ENCODE measurements at regions not wholly inside any gene's neighbourhood (a gene's known extent, or its start where the extent isn't known, plus 50 kb on each side); places are given as distances from the start of the nearest gene placed in this dataset.

- Histone ChIP-seq H3K79me2 (replicated peaks; ENCODE audit: insufficient read depth, low read length) (peaks cover 20% of the 10 kb centered on the region), H3K36me3 (ENCODE audit: insufficient read depth, low read length) (no peaks in the 10 kb centered on the region), H3K27ac (ENCODE audit: low read length) (no peak overlapping the region), H3K9me3 (ENCODE audit: low read length) (no peaks in the 10 kb centered on the region), H2AFZ (ENCODE audit: low read depth, low read length) (no peak overlapping the region), H3K4me3 (ENCODE audit: low read length) (no peak overlapping the region), H3K27me3 (ENCODE audit: insufficient read depth, low read depth, low read length) (no peaks in the 10 kb centered on the region), H3F3A (ENCODE audit: insufficient read depth, low read length, poor library complexity, severe bottlenecking) (no peaks in the 10 kb centered on the region), H3K4me2 (ENCODE audit: low read length) (no peak overlapping the region), H3K9me2 (ENCODE audit: insufficient read depth, low read length) (no peaks in the 10 kb centered on the region), H3K9ac (ENCODE audit: low read length) (no peak overlapping the region), H4K20me1 (ENCODE audit: insufficient read depth) (no peaks in the 10 kb centered on the region)
- TF ChIP-seq MXI1 (conservative IDR thresholded peaks at IDR 0.05; ENCODE audit: poor library complexity, severe bottlenecking) (no peak), TAF1 (IDR thresholded peaks at IDR 0.05; ENCODE audit: low read depth) (no peak), POLR2AphosphoS5 (IDR thresholded peaks at IDR 0.05) (no peak), EZH2 (IDR thresholded peaks at IDR 0.05; ENCODE audit: borderline replicate concordance, insufficient read depth, low read length, poor library complexity, severe bottlenecking) (no peak), RAD21 (conservative IDR thresholded peaks at IDR 0.05) (no peak), EP300 (conservative IDR thresholded peaks at IDR 0.05; ENCODE audit: poor library complexity, severe bottlenecking) (no peak), SMC3 (conservative IDR thresholded peaks at IDR 0.05; ENCODE audit: poor library complexity) (no peak)
- TF ChIP-seq, protein P1, sequence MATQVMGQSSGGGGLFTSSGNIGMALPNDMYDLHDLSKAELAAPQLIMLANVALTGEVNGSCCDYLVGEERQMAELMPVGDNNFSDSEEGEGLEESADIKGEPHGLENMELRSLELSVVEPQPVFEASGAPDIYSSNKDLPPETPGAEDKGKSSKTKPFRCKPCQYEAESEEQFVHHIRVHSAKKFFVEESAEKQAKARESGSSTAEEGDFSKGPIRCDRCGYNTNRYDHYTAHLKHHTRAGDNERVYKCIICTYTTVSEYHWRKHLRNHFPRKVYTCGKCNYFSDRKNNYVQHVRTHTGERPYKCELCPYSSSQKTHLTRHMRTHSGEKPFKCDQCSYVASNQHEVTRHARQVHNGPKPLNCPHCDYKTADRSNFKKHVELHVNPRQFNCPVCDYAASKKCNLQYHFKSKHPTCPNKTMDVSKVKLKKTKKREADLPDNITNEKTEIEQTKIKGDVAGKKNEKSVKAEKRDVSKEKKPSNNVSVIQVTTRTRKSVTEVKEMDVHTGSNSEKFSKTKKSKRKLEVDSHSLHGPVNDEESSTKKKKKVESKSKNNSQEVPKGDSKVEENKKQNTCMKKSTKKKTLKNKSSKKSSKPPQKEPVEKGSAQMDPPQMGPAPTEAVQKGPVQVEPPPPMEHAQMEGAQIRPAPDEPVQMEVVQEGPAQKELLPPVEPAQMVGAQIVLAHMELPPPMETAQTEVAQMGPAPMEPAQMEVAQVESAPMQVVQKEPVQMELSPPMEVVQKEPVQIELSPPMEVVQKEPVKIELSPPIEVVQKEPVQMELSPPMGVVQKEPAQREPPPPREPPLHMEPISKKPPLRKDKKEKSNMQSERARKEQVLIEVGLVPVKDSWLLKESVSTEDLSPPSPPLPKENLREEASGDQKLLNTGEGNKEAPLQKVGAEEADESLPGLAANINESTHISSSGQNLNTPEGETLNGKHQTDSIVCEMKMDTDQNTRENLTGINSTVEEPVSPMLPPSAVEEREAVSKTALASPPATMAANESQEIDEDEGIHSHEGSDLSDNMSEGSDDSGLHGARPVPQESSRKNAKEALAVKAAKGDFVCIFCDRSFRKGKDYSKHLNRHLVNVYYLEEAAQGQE (IDR thresholded peaks at IDR 0.05; ENCODE audit: borderline replicate concordance) = no peak
- TF ChIP-seq, protein P2, sequence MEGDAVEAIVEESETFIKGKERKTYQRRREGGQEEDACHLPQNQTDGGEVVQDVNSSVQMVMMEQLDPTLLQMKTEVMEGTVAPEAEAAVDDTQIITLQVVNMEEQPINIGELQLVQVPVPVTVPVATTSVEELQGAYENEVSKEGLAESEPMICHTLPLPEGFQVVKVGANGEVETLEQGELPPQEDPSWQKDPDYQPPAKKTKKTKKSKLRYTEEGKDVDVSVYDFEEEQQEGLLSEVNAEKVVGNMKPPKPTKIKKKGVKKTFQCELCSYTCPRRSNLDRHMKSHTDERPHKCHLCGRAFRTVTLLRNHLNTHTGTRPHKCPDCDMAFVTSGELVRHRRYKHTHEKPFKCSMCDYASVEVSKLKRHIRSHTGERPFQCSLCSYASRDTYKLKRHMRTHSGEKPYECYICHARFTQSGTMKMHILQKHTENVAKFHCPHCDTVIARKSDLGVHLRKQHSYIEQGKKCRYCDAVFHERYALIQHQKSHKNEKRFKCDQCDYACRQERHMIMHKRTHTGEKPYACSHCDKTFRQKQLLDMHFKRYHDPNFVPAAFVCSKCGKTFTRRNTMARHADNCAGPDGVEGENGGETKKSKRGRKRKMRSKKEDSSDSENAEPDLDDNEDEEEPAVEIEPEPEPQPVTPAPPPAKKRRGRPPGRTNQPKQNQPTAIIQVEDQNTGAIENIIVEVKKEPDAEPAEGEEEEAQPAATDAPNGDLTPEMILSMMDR (IDR thresholded peaks at IDR 0.05; ENCODE audit: poor library complexity, severe bottlenecking) = no peak
Observed at GRCh38 chr15:36502509-36502908, 76.9 kb upstream of the CDIN1 start.

- Histone ChIP-seq H3K9ac (ENCODE audit: low read length) (no peak overlapping the region), H2AFZ (ENCODE audit: low read depth, low read length) (no peak overlapping the region), H3K27ac (ENCODE audit: low read length) (no peak overlapping the region), H3K4me2 (ENCODE audit: low read length) (no peak overlapping the region), H3K9me2 (ENCODE audit: insufficient read depth, low read length) (no peaks in the 10 kb centered on the region), H3K79me2 (replicated peaks; ENCODE audit: insufficient read depth, low read length) (peaks cover 13% of the 10 kb centered on the region), H3K27me3 (ENCODE audit: insufficient read depth, low read depth, low read length) (no peaks in the 10 kb centered on the region), H3K9me3 (ENCODE audit: low read length) (no peaks in the 10 kb centered on the region), H4K20me1 (ENCODE audit: insufficient read depth) (no peaks in the 10 kb centered on the region), H3K4me3 (ENCODE audit: low read length) (no peak overlapping the region), H3F3A (ENCODE audit: insufficient read depth, low read length, poor library complexity, severe bottlenecking) (no peaks in the 10 kb centered on the region), H3K36me3 (ENCODE audit: insufficient read depth, low read length) (no peaks in the 10 kb centered on the region)
- no peak for TF ChIP-seq RAD21 (conservative IDR thresholded peaks at IDR 0.05)
- no peak for TF ChIP-seq MXI1 (conservative IDR thresholded peaks at IDR 0.05; ENCODE audit: poor library complexity, severe bottlenecking)
- TF ChIP-seq TAF1 (IDR thresholded peaks at IDR 0.05; ENCODE audit: low read depth) = no peak
- TF ChIP-seq, protein P1 (IDR thresholded peaks at IDR 0.05; ENCODE audit: borderline replicate concordance) = no peak
- TF ChIP-seq SMC3 (conservative IDR thresholded peaks at IDR 0.05; ENCODE audit: poor library complexity) = no peak
- no peak for TF ChIP-seq POLR2AphosphoS5 (IDR thresholded peaks at IDR 0.05)
- no peak for TF ChIP-seq EZH2 (IDR thresholded peaks at IDR 0.05; ENCODE audit: borderline replicate concordance, insufficient read depth, low read length, poor library complexity, severe bottlenecking)
- TF ChIP-seq EP300 (conservative IDR thresholded peaks at IDR 0.05; ENCODE audit: poor library complexity, severe bottlenecking) = no peak
- TF ChIP-seq, protein P2 (IDR thresholded peaks at IDR 0.05; ENCODE audit: poor library complexity, severe bottlenecking) = no peak
Observed at GRCh38 chr15:36506733-36507356, 72.6 kb upstream of the CDIN1 start.

All from neural cell (in vitro differentiated cells).